ENCODE measurements at regions not wholly inside any gene's neighbourhood (a gene's known extent, or its start where the extent isn't known, plus 50 kb on each side); places are given as distances from the start of the nearest gene placed in this dataset.

DNA sequence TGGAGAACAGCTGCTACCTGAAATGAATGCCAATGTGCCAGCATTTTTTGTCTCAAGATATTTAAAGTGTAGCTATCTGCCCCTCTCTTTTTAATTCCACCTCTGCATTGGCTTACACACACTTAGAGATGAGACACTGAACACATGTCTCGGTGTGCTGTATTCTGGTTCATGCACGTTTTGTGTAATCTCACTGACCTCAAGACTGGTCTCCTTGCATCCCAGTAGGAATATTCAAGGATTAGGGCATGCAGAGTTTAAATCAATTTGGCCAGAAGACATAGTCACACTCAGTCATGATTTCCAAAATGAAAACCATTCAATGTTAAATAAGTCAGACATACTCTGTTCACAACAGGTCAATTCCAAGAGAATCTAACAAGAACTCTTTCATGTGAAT lies 561.8 kb upstream of the TUSC1 start:
- Histone ChIP-seq H3K27ac (no peak overlapping the region), H3K4me1 (no peaks in the 10 kb centered on the region), H3K27me3 (no peaks in the 10 kb centered on the region), H3K9me3 (no peaks in the 10 kb centered on the region), H3K4me3 (no peak overlapping the region), H3K36me3 (no peaks in the 10 kb centered on the region)
- no peak for TF ChIP-seq POLR2A (IDR thresholded peaks at IDR 0.05)
- TF ChIP-seq, protein P1, sequence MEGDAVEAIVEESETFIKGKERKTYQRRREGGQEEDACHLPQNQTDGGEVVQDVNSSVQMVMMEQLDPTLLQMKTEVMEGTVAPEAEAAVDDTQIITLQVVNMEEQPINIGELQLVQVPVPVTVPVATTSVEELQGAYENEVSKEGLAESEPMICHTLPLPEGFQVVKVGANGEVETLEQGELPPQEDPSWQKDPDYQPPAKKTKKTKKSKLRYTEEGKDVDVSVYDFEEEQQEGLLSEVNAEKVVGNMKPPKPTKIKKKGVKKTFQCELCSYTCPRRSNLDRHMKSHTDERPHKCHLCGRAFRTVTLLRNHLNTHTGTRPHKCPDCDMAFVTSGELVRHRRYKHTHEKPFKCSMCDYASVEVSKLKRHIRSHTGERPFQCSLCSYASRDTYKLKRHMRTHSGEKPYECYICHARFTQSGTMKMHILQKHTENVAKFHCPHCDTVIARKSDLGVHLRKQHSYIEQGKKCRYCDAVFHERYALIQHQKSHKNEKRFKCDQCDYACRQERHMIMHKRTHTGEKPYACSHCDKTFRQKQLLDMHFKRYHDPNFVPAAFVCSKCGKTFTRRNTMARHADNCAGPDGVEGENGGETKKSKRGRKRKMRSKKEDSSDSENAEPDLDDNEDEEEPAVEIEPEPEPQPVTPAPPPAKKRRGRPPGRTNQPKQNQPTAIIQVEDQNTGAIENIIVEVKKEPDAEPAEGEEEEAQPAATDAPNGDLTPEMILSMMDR (IDR thresholded peaks at IDR 0.05): no peak
- intact Hi-C loops (cut with DNase I): no loop called here
- WGBS, 2 donors: 61 to 62% methylated on average over 2 of the region's 2 CpGs
- DNase-seq: no peak

DNA sequence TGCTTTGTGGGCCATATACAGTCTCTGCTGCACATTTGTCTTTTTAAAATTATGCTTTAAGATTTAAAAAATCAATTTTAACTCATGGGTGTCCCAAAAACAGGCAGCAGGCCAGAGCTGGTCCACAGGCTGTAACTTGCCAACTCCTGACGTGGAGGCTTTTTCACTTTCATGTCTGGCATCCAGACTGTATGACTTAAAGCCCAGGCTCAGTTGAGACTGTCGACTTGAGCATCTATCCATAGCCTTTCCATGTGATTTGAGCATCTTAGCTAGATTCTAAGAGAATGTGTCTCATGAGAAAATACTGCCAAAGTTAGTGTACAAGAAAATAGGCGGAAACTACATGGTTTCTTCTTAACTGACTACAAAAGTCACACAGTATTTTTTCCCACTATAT lies 559.0 kb upstream of the TUSC1 start:
- TF ChIP-seq, protein P1 (IDR thresholded peaks at IDR 0.05): no peak
- no peak for TF ChIP-seq POLR2A (IDR thresholded peaks at IDR 0.05)
- no peaks in the 10 kb centered on the region for H3K9me3 ChIP-seq
- WGBS, 2 donors: 27 to 45% methylated on average over 3 of the region's 3 CpGs
- no peaks in the 10 kb centered on the region for H3K36me3 ChIP-seq
- no peak overlapping the region for H3K27ac ChIP-seq
- no peaks in the 10 kb centered on the region for H3K4me1 ChIP-seq
- H3K27me3 ChIP-seq: no peaks in the 10 kb centered on the region
- no peak for DNase-seq
- no peak overlapping the region for H3K4me3 ChIP-seq
- intact Hi-C loops (cut with DNase I): no loop called here

DNA sequence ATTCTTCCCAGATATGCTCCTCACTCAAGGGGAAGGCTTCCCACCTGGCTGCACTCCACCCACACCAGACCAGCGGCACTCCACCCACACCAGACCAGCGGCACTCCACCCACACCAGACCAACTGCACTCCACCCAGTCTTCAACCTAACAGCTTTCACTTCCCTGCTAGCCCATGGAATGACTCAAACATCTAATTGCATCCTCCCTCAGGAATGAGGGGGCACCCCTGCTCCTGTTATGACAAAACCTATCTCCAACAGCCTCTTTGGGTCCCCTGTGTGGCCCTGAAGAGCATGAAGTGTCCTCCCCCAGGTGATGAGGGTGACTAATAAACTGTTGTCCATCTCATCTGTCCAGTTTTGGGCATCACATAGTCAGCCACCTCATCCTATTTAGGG lies 556.6 kb upstream of the TUSC1 start:
- no peaks in the 10 kb centered on the region for H3K27me3 ChIP-seq
- H3K27ac ChIP-seq: no peak overlapping the region
- H3K4me3 ChIP-seq: no peak overlapping the region
- DNase-seq: no peak
- WGBS, 2 donors: 65 to 70% methylated on average over 2 of the region's 2 CpGs
- TF ChIP-seq, protein P1 (IDR thresholded peaks at IDR 0.05): no peak
- no peak for TF ChIP-seq POLR2A (IDR thresholded peaks at IDR 0.05)
- H3K4me1 ChIP-seq: no peaks in the 10 kb centered on the region
- intact Hi-C loops (cut with DNase I): no loop called here
- H3K9me3 ChIP-seq: no peaks in the 10 kb centered on the region
- no peaks in the 10 kb centered on the region for H3K36me3 ChIP-seq

DNA sequence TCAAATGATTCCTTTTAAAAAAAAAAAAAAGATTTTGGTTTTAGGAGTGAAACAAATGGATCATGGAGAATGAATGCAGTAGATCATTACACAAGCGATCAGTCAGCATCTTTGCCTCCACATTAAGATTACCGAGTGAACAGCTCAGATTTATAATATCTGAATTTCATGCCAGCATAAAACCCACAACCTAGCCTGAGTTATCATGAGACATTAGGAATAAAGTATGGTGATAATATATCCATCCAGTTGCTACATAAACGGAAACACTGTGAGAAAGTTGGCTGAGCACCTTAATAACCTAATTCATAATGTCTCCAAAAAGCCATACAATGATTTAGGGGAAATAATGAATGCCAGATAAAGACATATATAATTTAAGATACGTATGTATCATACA lies 553.1 kb upstream of the TUSC1 start:
- Histone ChIP-seq H3K36me3 (no peaks in the 10 kb centered on the region), H3K27me3 (no peaks in the 10 kb centered on the region), H3K27ac (no peak overlapping the region), H3K9me3 (no peaks in the 10 kb centered on the region), H3K4me1 (no peaks in the 10 kb centered on the region), H3K4me3 (no peak overlapping the region)
- no peak for DNase-seq
- WGBS, 2 donors: 59 to 68% methylated on average over 4 of the region's 4 CpGs
- intact Hi-C loops (cut with DNase I): no loop called here
- TF ChIP-seq POLR2A (IDR thresholded peaks at IDR 0.05): no peak
- TF ChIP-seq, protein P1 (IDR thresholded peaks at IDR 0.05): no peak

DNA sequence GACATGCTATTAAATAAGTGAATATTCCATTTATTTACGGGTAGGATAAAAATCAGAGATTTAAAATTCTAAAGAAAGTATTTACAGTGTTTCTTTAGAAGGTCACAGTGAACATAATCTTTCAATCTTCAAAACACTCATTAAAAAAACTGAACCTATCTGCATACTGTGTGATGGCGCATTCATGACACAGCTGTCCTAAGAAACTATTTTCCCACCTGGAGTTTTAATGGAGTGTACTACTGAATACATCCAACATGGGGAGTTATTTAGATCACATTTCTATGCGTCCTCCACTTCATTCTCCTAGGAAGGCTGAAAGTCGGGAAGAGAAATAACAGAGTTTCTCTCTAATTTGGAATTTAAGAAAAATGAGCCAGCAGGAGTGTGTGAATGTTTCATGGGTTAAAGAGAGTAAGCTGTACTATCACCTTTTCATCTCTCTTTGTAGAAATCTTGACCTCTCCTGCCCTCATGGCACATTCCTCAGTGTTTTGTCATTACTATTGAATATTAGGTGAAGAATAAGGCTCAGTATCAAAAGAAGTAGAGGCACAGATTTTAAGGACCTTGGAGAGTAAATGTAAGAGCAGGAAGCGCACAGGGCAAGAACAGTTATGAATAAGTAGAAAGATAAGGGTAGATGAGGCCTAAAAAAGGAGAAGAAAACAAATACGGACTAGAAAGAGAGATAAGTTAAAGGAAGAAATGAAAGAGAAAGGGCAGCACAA lies 551.2 kb upstream of the TUSC1 start:
- Histone ChIP-seq H3K9me3 (no peaks in the 10 kb centered on the region), H3K36me3 (no peaks in the 10 kb centered on the region), H3K4me1 (no peaks in the 10 kb centered on the region), H3K27ac (no peak overlapping the region), H3K27me3 (no peaks in the 10 kb centered on the region), H3K4me3 (no peak overlapping the region)
- TF ChIP-seq, protein P1 (IDR thresholded peaks at IDR 0.05): no peak
- no peak for TF ChIP-seq POLR2A (IDR thresholded peaks at IDR 0.05)
- intact Hi-C loops (cut with DNase I): no loop called here
- DNase-seq: no peak
- WGBS, 2 donors: 72 to 78% methylated on average over 6 of the region's 6 CpGs
